Activated CD4-positive, alpha-beta T cell treated with anti-CD3 and anti-CD28 coated beads, Interleukin-2, amount 50 U/mL, for 48 hours (primary cell): ENCODE measurements at regions not wholly inside any gene's neighbourhood (a gene's known extent, or its start where the extent isn't known, plus 50 kb on each side); places are given as distances from the start of the nearest gene placed in this dataset.
"Not testable (repeated sequence)": the region's sequence is repeated elsewhere in the genome, so short reads cannot be mapped to it uniquely, and the experiment has no call there.

Source experiments
- DNase-seq, 2 experiments: peaks; one replicate each; pipeline ENCODE4 v3.0.0-alpha.2; 2020

DNA sequence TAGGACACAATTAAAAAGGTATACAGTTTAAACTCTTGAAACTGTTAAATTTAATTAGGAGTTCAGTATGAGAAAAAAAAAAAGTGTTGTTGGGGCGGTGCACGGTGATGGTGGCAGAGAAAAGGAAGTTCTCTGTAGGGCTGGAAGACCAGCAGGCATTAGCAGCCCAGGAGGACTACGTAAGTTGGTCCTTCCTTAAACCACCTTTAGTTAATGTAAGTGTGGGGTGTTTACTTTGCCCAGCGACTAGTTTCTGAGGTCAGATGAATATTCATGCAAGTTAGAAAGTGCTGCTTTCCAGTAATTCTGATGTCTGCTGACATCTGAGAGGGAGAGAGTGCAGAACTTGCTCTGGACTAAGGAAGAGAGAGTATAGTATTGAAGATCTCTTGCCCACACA, 54.9 kb downstream of the NKX2-1 start:
- no peak for DNase-seq

GRCh38 chr14:36462890-36463289, 57.1 kb downstream of the NKX2-1 start:
- no peak for DNase-seq

GRCh38 chr14:36455241-36455627, 64.8 kb downstream of the NKX2-1 start:
- no peak for DNase-seq

GRCh38 chr14:36454599-36455240, 65.3 kb downstream of the NKX2-1 start:
- no peak for DNase-seq

DNA sequence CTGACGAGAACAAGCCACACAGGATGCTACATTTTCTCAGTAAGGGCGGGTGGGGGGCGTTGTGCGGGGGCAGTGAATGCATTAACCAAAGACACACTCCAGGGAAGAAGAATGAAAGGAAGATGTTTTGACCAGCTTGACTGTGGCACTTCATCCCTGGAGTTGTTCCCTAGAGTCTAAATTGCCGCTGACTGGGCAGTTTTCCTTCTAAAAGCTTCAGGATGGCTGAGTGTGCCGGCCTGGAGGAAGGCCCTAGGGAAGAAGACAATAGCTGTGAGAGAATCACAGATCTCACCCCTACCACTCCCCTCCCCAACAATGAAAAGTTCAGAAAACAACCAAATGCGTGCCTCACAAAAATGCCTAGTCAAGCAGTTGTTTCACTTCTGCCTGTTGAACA, 67.2 kb downstream of the NKX2-1 start:
- DNase-seq: no peak

DNA sequence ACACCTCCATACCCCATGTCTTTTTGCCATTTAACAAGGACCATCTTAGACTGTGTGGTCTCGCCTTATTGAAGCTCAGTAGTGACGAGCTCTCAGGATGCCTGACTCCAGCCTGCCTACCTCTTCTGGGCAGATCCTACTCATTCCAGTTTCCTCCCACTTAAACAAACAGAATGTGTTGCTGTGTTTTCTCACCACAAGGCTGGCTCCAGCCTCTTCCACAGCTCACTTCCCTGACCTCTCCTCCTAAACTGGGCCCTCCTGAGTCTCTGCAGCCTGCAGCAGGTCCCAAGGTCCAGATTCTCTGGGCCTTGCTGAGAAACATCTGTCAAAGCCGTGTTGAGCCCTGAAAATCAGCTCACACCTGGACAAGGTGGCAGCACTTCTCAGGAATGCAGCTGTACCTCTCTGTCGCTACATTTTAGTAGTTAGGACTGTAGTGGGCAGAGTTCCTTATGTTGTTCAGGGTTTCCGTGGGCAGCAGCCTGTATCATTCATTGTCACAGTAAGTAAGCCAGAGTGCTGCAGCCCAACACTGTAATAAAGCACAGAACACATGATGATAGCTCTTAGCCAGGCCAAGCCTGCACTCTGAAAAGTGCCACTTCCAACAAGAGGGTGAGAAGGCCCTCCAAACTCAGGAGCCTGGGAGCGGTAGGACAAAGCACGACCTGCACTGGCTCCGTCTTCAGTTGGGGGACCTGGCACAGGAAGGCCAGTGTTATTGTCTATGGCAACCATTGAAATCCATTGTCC, 68.5 kb downstream of the NKX2-1 start:
- no peak for DNase-seq

GRCh38 chr14:36450550-36450949, 69.5 kb downstream of the NKX2-1 start:
- DNase-seq: no peak

GRCh38 chr14:36449903-36450302, 70.1 kb downstream of the NKX2-1 start:
- DNase-seq: no peak

GRCh38 chr14:36443374-36443773, 76.7 kb downstream of the NKX2-1 start:
- no peak for DNase-seq

DNA sequence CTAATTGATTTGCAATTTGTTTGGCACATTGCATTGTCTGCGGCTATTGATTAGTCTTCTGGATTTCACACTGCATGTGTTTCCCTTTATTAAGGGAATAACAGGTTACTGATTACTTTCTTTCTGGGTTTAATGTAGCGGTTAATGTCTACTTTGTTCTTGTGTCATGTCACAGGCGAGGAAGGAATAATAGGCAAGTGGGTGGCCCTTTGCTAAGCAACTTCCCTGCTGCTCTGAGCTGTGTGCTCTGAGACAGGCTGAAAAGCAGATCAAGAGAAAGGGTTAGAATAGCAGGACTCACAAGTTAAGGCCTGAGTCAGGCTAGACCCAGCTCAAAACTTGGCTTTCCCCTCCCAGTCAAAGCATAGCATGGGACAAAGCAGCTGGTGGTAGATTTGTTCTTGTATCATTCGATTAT, 77.2 kb downstream of the NKX2-1 start:
- DNase-seq: no peak

GRCh38 chr14:36441283-36441682, 78.7 kb downstream of the NKX2-1 start:
- no peak for DNase-seq

DNA sequence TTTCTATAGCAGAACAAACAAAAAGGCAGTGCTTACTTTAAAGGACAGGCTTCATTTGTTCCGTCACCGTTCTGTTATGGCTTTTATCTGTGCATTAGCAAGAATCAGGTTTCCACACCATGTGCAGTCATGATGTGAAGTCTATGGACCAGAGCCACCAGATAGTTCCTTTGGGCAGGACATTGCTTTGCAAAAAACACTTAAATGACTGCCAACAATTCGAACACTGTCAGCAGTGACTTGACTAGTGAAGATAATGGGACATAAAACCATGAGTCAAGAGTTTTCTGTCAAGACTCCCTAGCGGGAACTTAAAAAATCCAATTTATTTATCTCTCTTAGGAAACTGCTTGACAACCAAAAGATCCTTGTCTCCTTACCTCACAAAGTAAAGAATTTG, 80.3 kb downstream of the NKX2-1 start:
- no peak for DNase-seq

DNA sequence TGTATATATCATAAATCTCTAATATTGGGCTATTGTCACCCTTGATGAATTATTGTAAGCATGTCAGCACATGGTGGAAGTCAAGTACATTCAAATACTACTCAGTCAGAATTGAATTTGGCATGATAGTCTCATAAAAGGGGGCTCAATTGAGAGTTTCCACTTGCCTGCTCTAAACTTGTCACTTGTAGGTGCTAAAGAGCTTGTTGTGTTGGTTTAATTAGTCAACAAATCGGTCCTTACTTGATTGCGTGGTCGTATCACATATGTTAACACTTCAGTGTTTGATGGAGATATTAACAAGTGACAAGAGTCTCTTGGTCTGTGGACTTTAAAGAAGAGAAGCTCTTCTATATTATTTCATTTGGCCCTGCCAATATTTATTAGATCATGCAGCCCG, 81.1 kb downstream of the NKX2-1 start:
- DNase-seq: no peak

GRCh38 chr14:36430662-36431084, 89.4 kb downstream of the NKX2-1 start:
- DNase-seq: no peak

DNA sequence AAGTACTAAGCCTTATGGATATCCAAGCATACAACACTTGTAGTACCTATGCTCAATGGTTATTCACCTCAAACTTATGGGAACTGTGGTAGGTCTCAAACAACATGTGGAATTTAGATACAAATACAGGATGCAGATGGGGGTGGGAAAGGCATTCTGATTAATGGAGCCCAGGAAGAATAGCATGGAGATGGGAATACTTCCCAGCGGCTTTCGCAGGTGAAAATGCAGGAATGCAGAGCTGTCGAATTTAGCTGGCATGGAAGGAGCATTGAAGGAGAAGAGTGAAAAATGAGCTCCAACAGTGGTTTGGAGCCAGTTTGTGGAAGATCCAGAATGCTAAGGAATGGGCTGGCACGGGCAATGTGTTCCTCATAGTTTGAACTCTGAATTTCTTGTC, 89.9 kb downstream of the NKX2-1 start:
- no peak for DNase-seq

DNA sequence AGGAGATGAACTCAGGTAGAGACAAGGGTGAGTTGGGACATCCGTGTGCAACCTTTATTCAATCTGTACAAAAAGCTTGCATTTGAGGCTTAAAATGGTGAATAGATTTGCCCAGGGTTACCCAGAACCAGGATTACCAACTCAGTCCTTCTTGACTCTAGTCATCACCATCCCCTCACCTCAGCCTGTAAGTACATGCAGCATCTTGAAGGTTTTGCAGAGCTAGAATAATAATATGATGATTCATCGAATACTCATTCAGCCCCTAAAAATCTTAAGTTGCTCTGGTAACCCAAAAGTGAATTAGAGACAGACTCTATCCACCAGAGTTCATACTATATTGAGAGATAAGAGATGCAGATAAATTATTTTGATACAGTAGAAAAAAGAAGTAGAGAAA, 90.3 kb downstream of the NKX2-1 start:
- no peak for DNase-seq

DNA sequence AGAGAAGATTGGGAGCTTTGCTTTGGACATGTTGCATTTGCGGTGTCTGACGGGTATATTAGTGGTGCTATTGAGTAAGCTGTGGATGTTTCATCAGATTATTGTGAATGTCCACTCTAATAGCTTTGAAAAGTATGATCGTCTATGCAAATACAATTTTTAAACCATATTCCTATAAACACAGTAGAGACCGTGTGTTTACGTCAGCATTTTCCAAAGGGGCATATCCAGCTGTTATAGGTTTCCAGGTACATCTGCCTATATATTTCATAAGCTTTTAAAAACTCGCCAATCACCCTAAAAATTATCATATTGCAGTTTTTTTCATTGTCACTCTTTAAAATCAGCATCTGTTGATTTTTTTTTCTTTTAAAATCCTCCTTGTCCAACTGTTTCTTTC, 91.7 kb downstream of the NKX2-1 start:
- DNase-seq: no peak

GRCh38 chr14:36426836-36427235, 93.2 kb downstream of the NKX2-1 start:
- DNase-seq: no peak

DNA sequence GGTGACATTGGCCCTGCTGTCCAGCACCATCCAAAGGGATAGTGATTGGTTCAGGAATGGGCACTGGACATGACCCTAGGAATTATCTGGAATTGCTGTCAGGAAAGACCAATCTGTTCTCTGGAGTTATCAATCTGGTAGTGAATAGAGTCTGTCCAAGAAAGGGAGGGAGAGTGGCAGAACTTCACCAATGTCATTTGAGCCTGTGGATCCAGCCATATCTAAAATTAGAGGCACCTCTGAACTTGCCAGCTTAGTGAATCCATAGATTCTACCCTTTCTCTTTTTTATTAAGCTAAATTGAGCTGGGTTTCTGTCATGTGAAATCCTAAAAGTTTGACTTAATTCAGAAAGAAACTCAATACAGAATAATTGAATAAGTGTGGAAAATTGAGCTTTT, 93.9 kb downstream of the NKX2-1 start:
- DNase-seq: no peak

DNA sequence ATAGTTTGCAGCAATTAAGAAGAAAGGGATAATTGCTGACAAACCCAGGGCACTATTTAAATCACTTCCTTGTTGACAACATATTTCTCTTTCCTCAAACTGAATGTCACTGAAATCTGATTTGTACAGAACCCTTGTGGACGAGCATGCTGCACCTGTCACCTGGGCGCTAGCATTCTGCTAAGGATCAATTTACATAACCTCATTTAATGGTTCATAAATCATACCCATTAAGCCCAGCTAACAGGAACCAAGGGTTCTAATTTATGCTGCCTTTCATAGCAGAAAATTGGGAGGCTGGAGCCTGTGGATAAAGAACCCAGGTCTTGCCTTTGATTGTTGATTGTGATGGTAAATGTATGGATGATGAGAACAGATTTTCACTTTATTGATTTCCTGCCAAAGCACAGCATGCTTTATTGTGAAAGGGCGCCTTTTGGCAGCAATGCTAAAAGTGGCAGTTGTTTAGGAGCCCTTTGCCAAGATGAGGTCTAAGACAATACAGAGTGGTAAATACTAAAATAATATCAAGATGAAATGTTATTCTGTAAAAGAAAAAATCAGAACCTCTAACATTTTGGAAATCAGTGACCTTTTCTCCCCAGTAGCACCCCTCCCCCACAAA, 95.4 kb downstream of the NKX2-1 start:
- no peak for DNase-seq

DNA sequence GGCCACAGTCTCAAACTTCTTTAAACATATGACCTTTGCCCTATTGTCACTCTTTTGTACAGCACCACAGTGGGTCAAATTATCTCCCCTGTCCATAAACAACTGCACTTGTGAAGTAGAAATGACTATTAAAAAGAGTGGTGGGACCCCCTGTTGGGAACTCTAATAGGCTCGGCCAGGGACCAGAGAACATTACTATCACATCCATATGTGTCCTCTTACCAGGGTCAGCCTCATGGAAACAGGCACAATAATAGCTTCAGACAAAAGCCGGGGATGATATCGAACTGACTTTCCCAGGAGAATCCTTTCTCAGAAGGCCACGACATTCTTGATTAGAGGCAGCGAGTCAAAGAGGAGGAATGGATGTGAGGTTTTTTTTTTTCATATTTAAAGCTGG, 96.6 kb downstream of the NKX2-1 start:
- no peak for DNase-seq

DNA sequence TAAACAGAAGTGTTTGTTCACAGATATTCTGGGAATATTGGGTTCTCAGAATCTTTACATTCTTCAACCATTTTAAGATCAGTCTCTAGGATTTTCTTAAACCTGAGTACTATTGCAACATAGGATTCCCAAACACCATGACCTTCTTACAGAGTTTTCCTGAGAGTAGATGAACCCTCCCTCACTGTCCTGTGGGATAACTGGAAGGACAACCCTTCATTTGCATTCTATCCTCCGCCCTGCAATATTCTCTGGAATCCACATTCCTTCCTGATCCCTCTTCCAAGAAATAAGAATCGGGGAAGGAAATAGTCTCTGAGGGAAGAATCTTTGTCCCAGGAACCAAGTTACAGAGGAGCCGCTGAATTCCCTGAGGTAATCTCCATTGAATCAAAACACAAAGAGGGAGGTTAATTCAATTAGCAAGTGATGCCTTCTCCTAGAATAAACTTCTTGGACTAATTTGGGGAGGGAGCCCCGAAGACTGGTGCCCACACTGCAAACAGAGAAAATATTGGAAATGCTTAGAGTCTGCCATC, 99.8 kb upstream of the MBIP start:
- no peak for DNase-seq

- DNase-seq: no peak
These were observed 98.5 kb upstream of the MBIP start for GRCh38 chr14:36418937-36419336.

DNA sequence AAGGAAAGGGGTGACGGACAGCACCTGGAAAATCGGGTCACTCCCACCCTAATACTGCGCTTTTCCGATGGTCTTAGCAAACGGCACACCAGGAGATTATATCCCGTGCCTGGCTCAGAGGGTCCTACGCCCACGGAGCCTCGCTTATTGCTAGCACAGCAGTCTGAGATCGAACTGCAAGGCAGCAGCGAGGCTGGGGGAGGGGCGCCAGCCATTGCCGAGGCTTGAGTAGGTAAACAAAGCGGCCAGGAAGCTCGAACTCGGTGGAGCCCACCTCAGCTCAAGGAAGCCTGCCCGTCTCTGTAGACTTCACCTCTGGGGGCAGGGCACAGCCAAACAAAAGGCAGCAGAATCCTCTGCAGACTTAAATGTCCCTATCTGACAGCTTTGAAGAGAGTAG, 91.5 kb upstream of the MBIP start:
- DNase-seq: not testable (repeated sequence)
